Keratinocyte (primary cell): ENCODE measurements at regions not wholly inside any gene's neighbourhood (a gene's known extent, or its start where the extent isn't known, plus 50 kb on each side); places are given as distances from the start of the nearest gene placed in this dataset.

Experiments used
- DNase-seq: peaks from one replicate; pipeline ENCODE4 v3.0.0-alpha.2; 2011; ENCODE audit warnings: low read depth, missing footprints, low spot score
- FAIRE-seq: peaks from 2 replicates; lab custom pipeline; 2011; peaks lifted over from hg19 to GRCh38; lab: Jason Lieb, UNC
- H2AFZ ChIP-seq: 2 replicates; pipeline ENCODE4 v1.6.0; 2012; ENCODE audit warnings: low read length, control low read depth, inconsistent platforms; ENCODE audit not compliant: control insufficient read depth
- H3K27ac ChIP-seq: 2 replicates; pipeline ENCODE4 v1.5.1; 2011; ENCODE audit warnings: low read length; ENCODE audit not compliant: control insufficient read depth, insufficient read depth
- H3K27me3 ChIP-seq: 3 replicates; pipeline ENCODE4 v1.6.0; 2011; ENCODE audit warnings: low read length; ENCODE audit not compliant: control insufficient read depth, insufficient read depth; ENCODE audit errors: extremely low read depth
- H3K36me3 ChIP-seq, 2 experiments: 2 replicates in 1 of 2; 3 replicates in 1 of 2; pipeline ENCODE4 v1.5.1; 2011; ENCODE audit warnings: low read length in 2 of 2, mild to moderate bottlenecking in 1 of 2; ENCODE audit not compliant: control insufficient read depth in 2 of 2, insufficient read depth in 2 of 2; ENCODE audit errors: extremely low read depth in 1 of 2
- H3K4me1 ChIP-seq: 3 replicates; pipeline ENCODE4 v1.5.1; 2011; ENCODE audit warnings: low read length; ENCODE audit not compliant: control insufficient read depth, insufficient read depth; ENCODE audit errors: extremely low read depth
- H3K4me2 ChIP-seq: 3 replicates; pipeline ENCODE4 v1.6.0; 2011; ENCODE audit warnings: low read depth, low read length; ENCODE audit not compliant: control insufficient read depth, insufficient read depth; ENCODE audit errors: extremely low read depth
- H3K4me3 ChIP-seq, 3 experiments: fragments of 200-600 bp in 1 of 3; sonication (generic) in 1 of 3; 2 replicates in 2 of 3; 3 replicates in 1 of 3; pipeline ENCODE4 v1.5.1; 2011 to 2016; ENCODE audit warnings: low read length in 3 of 3, mild to moderate bottlenecking in 3 of 3, control low read depth in 2 of 3, inconsistent platforms in 1 of 3, low read depth in 1 of 3, mixed read lengths in 1 of 3, mixed run types in 1 of 3, moderate library complexity in 1 of 3; ENCODE audit not compliant: control insufficient read depth in 2 of 3, insufficient read depth in 2 of 3; ENCODE audit errors: extremely low read depth in 1 of 3
- H3K79me2 ChIP-seq: 2 replicates; pipeline ENCODE4 v1.6.0; 2012; ENCODE audit warnings: low read length; ENCODE audit not compliant: control insufficient read depth, insufficient read depth
- H3K9ac ChIP-seq: 3 replicates; pipeline ENCODE4 v1.6.0; 2011; ENCODE audit warnings: low read length; ENCODE audit not compliant: control insufficient read depth, insufficient read depth; ENCODE audit errors: extremely low read depth
- H3K9me1 ChIP-seq: 3 replicates; pipeline ENCODE4 v1.6.0; 2011; ENCODE audit warnings: low read length; ENCODE audit not compliant: control insufficient read depth, insufficient read depth; ENCODE audit errors: extremely low read depth
- H3K9me3 ChIP-seq: 2 replicates; pipeline ENCODE4 v1.5.1; 2012; ENCODE audit warnings: low read depth, low read length; ENCODE audit not compliant: control insufficient read depth
- H4K20me1 ChIP-seq: 3 replicates; pipeline ENCODE4 v1.6.0; 2011; ENCODE audit warnings: low read length; ENCODE audit not compliant: control insufficient read depth, insufficient read depth; ENCODE audit errors: extremely low read depth
- CTCF ChIP-seq, 3 experiments: IDR thresholded peaks in 1 of 3; conservative IDR thresholded peaks in 1 of 3; optimal IDR thresholded peaks in 1 of 3; 2 replicates in 2 of 3; 3 replicates in 1 of 3; pipeline versions ENCODE3 to v1.5.1; 2011; ENCODE audit warnings: low read length in 3 of 3, mild to moderate bottlenecking in 3 of 3, moderate library complexity in 2 of 3, control low read depth in 1 of 3, inconsistent platforms in 1 of 3; ENCODE audit not compliant: insufficient read depth in 2 of 3; ENCODE audit errors: extremely low read depth in 1 of 3
- EZH2 ChIP-seq: IDR thresholded peaks from one replicate; pipeline ENCODE4 v1.6.1; 2012; ENCODE audit warnings: inconsistent platforms, mild to moderate bottlenecking, low read length, moderate library complexity
- dilution Hi-C: fragments of 300-500 bp; cut with MboI; formaldehyde crosslinking; loops from one replicate; pipeline ENCODE4 v1.7.0; 2020; ENCODE audit warnings: low sequenced_read_pairs; ENCODE audit not compliant: extremely low pct_ligation_motif_present

GRCh38 chrX:40278340-40279090 lies 180.8 kb upstream of the BCOR start:
- Histone ChIP-seq H3K27ac (no peak overlapping the region), H3K36me3 (no peaks in the 10 kb centered on the region), H3K9ac (no peak overlapping the region), H4K20me1 (no peaks in the 10 kb centered on the region), H3K27me3 (no peaks in the 10 kb centered on the region), H3K9me3 (peaks cover 2% of the 10 kb centered on the region), H2AFZ (no peak overlapping the region), H3K4me1 (no peaks in the 10 kb centered on the region), H3K4me2 (no peak overlapping the region), H3K9me1 (no peaks in the 10 kb centered on the region), H3K79me2 (no peaks in the 10 kb centered on the region), H3K4me3 (no peak overlapping the region)
- FAIRE-seq: no peak
- no peak for DNase-seq
- TF ChIP-seq CTCF (optimal IDR thresholded peaks at IDR 0.05 in 1 of 3, IDR thresholded peaks at IDR 0.05 in 1 of 3, conservative IDR thresholded peaks at IDR 0.05 in 1 of 3; ENCODE audit: extremely low read depth in 1 of 3, insufficient read depth in 2 of 3, low read length in 3 of 3): no peak
- no peak for TF ChIP-seq EZH2
- dilution Hi-C loops: no loop called here

- H3K9ac ChIP-seq: no peak overlapping the region
- H3K4me1 ChIP-seq: no peaks in the 10 kb centered on the region
- H3K79me2 ChIP-seq: no peaks in the 10 kb centered on the region
- TF ChIP-seq EZH2: no peak
- DNase-seq (no peak), FAIRE-seq (no peak)
- no peaks in the 10 kb centered on the region for H3K9me1 ChIP-seq
- H2AFZ ChIP-seq: no peak overlapping the region
- H3K9me3 ChIP-seq: peaks cover 2% of the 10 kb centered on the region
- H3K36me3 ChIP-seq: no peaks in the 10 kb centered on the region
- H3K4me3 ChIP-seq: no peak overlapping the region
- no peaks in the 10 kb centered on the region for H3K27me3 ChIP-seq
- no peak overlapping the region for H3K4me2 ChIP-seq
- dilution Hi-C loops: no loop called here
- H3K27ac ChIP-seq: no peak overlapping the region
- H4K20me1 ChIP-seq: no peaks in the 10 kb centered on the region
Observed at GRCh38 chrX:40277672-40278071, 179.9 kb upstream of the BCOR start.
